Vagina (tissue), 2 donors: ENCODE measurements at regions not wholly inside any gene's neighbourhood (a gene's known extent, or its start where the extent isn't known, plus 50 kb on each side); places are given as distances from the start of the nearest gene placed in this dataset.

Source experiments
- POLR2A ChIP-seq, 2 donors: fragments of 450-650 bp; IDR thresholded peaks; one replicate each; pipeline ENCODE4 v1.6.1; 2017; ENCODE audit warnings: antibody characterized with exemption in 2 of 2, mild to moderate bottlenecking in 2 of 2, moderate library complexity in 2 of 2
- TF ChIP-seq, protein P1 (sequence below), 3 experiments: fragments of 450-650 bp in 2 of 3; fragments of 200-600 bp in 1 of 3; sonication (generic) in 1 of 3; IDR thresholded peaks; one replicate each; pipeline ENCODE4 v1.5.1; 2017 to 2019; ENCODE audit warnings: antibody characterized with exemption in 3 of 3, mild to moderate bottlenecking in 2 of 3, moderate library complexity in 2 of 3

GRCh38 chr2:6031200-6031867 is 339.1 kb downstream of the SOX11 start:
- TF ChIP-seq, protein P1, sequence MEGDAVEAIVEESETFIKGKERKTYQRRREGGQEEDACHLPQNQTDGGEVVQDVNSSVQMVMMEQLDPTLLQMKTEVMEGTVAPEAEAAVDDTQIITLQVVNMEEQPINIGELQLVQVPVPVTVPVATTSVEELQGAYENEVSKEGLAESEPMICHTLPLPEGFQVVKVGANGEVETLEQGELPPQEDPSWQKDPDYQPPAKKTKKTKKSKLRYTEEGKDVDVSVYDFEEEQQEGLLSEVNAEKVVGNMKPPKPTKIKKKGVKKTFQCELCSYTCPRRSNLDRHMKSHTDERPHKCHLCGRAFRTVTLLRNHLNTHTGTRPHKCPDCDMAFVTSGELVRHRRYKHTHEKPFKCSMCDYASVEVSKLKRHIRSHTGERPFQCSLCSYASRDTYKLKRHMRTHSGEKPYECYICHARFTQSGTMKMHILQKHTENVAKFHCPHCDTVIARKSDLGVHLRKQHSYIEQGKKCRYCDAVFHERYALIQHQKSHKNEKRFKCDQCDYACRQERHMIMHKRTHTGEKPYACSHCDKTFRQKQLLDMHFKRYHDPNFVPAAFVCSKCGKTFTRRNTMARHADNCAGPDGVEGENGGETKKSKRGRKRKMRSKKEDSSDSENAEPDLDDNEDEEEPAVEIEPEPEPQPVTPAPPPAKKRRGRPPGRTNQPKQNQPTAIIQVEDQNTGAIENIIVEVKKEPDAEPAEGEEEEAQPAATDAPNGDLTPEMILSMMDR (IDR thresholded peaks at IDR 0.05): no peak
- no peak for TF ChIP-seq POLR2A (IDR thresholded peaks at IDR 0.05)
